ENCODE measurements at regions not wholly inside any gene's neighbourhood (a gene's known extent, or its start where the extent isn't known, plus 50 kb on each side); places are given as distances from the start of the nearest gene placed in this dataset.

GRCh38 chr16:13554643-13555042 lies 365.3 kb upstream of the ERCC4 start:
- Histone ChIP-seq H3K9me2 (replicated peaks; ENCODE audit: low read length) (no peaks in the 10 kb centered on the region), H3F3A (ENCODE audit: low read length, unreplicated experiment) (no peaks in the 10 kb centered on the region), H3K36me3 (ENCODE audit: low read depth, low read length) (no peaks in the 10 kb centered on the region), H3K27me3 (ENCODE audit: low read length) (peaks cover 13% of the 10 kb centered on the region; the same call in 1 of the 2 replicates), H3K4me2 (ENCODE audit: low read length) (no peak overlapping the region), H3K79me2 (ENCODE audit: low read length) (no peaks in the 10 kb centered on the region), H3K4me3 (ENCODE audit: low read length) (no peak overlapping the region), H3K9me3 (ENCODE audit: low read length) (no peaks in the 10 kb centered on the region), H3K9ac (ENCODE audit: low read length) (no peak overlapping the region), H3K4me1 (ENCODE audit: insufficient read depth, low read length) (no peaks in the 10 kb centered on the region), H3K27ac (ENCODE audit: low read length) (no peak overlapping the region), H2AFZ (ENCODE audit: low read length) (no peak overlapping the region), H4K20me1 (ENCODE audit: low read length) (no peaks in the 10 kb centered on the region)
- TF ChIP-seq EZH2 (IDR thresholded peaks at IDR 0.05; ENCODE audit: low read length, unreplicated experiment), result no peak
- no peak for TF ChIP-seq CTCF (conservative IDR thresholded peaks at IDR 0.05; ENCODE audit: low read depth, low read length)
- no peak for TF ChIP-seq EZH2phosphoT487 (IDR thresholded peaks at IDR 0.05; ENCODE audit: borderline replicate concordance, low read length)
- intact Hi-C loops (cut with micrococcal nuclease), result no loop called here
- ChIA-PET POLR2A (ENCODE audit: unreplicated experiment) (no interaction called here), CTCF (no interaction called here)
- BruUV-seq (replicated peaks), result no TSS peak
- ATAC-seq (no peak), DNase-seq (no peak)

GRCh38 chr16:13557418-13557817 lies 362.5 kb upstream of the ERCC4 start:
- peaks cover 10% of the 10 kb centered on the region; the same call in 1 of the 2 replicates for H3K27me3 ChIP-seq (ENCODE audit: low read length)
- no peaks in the 10 kb centered on the region for H3K36me3 ChIP-seq (ENCODE audit: low read depth, low read length)
- H4K20me1 ChIP-seq (ENCODE audit: low read length), result no peaks in the 10 kb centered on the region
- H3K4me1 ChIP-seq (ENCODE audit: insufficient read depth, low read length), result no peaks in the 10 kb centered on the region
- TF ChIP-seq EZH2 (IDR thresholded peaks at IDR 0.05; ENCODE audit: low read length, unreplicated experiment) (no peak), CTCF (conservative IDR thresholded peaks at IDR 0.05; ENCODE audit: low read depth, low read length) (no peak), EZH2phosphoT487 (IDR thresholded peaks at IDR 0.05; ENCODE audit: borderline replicate concordance, low read length) (no peak)
- ATAC-seq (no peak), DNase-seq (no peak)
- no peaks in the 10 kb centered on the region for H3F3A ChIP-seq (ENCODE audit: low read length, unreplicated experiment)
- no peak overlapping the region for H2AFZ ChIP-seq (ENCODE audit: low read length)
- H3K79me2 ChIP-seq (ENCODE audit: low read length), result no peaks in the 10 kb centered on the region
- no peak overlapping the region for H3K9ac ChIP-seq (ENCODE audit: low read length)
- POLR2A ChIA-PET (ENCODE audit: unreplicated experiment), result no interaction called here
- no peaks in the 10 kb centered on the region for H3K9me3 ChIP-seq (ENCODE audit: low read length)
- CTCF ChIA-PET, result no interaction called here
- no peak overlapping the region for H3K27ac ChIP-seq (ENCODE audit: low read length)
- no peak overlapping the region for H3K4me3 ChIP-seq (ENCODE audit: low read length)
- H3K9me2 ChIP-seq (replicated peaks; ENCODE audit: low read length), result no peaks in the 10 kb centered on the region
- no peak overlapping the region for H3K4me2 ChIP-seq (ENCODE audit: low read length)
- no TSS peak for BruUV-seq (replicated peaks)
- intact Hi-C loops (cut with micrococcal nuclease), result no loop called here

GRCh38 chr16:13558752-13559151 lies 361.2 kb upstream of the ERCC4 start:
- intact Hi-C loops (cut with micrococcal nuclease), result no loop called here
- Histone ChIP-seq H3K4me2 (ENCODE audit: low read length) (no peak overlapping the region), H3K9me2 (replicated peaks; ENCODE audit: low read length) (no peaks in the 10 kb centered on the region), H4K20me1 (ENCODE audit: low read length) (no peaks in the 10 kb centered on the region), H3F3A (ENCODE audit: low read length, unreplicated experiment) (no peaks in the 10 kb centered on the region), H3K36me3 (ENCODE audit: low read depth, low read length) (no peaks in the 10 kb centered on the region), H3K4me3 (ENCODE audit: low read length) (no peak overlapping the region), H3K27me3 (ENCODE audit: low read length) (peaks cover 10% of the 10 kb centered on the region; the same call in 1 of the 2 replicates), H3K9ac (ENCODE audit: low read length) (no peak overlapping the region), H3K4me1 (ENCODE audit: insufficient read depth, low read length) (no peaks in the 10 kb centered on the region), H3K79me2 (ENCODE audit: low read length) (no peaks in the 10 kb centered on the region), H3K27ac (ENCODE audit: low read length) (no peak overlapping the region), H2AFZ (ENCODE audit: low read length) (no peak overlapping the region), H3K9me3 (ENCODE audit: low read length) (no peaks in the 10 kb centered on the region)
- ChIA-PET CTCF (no interaction called here), POLR2A (ENCODE audit: unreplicated experiment) (no interaction called here)
- DNase-seq (no peak), ATAC-seq (no peak)
- TF ChIP-seq EZH2 (IDR thresholded peaks at IDR 0.05; ENCODE audit: low read length, unreplicated experiment) (no peak), EZH2phosphoT487 (IDR thresholded peaks at IDR 0.05; ENCODE audit: borderline replicate concordance, low read length) (no peak), CTCF (conservative IDR thresholded peaks at IDR 0.05; ENCODE audit: low read depth, low read length) (no peak)
- BruUV-seq (replicated peaks), result no TSS peak

All from PC-3 (cell line).